Kidney capillary endothelial cell (primary cell): ENCODE measurements at regions not wholly inside any gene's neighbourhood (a gene's known extent, or its start where the extent isn't known, plus 50 kb on each side); places are given as distances from the start of the nearest gene placed in this dataset.
"Not testable (repeated sequence)": the region's sequence is repeated elsewhere in the genome, so short reads cannot be mapped to it uniquely, and the experiment has no call there.

Experiments used
- DNase-seq: peaks from one replicate; pipeline ENCODE4 v3.0.0-alpha.2; 2018; ENCODE audit warnings: low spot score

DNA sequence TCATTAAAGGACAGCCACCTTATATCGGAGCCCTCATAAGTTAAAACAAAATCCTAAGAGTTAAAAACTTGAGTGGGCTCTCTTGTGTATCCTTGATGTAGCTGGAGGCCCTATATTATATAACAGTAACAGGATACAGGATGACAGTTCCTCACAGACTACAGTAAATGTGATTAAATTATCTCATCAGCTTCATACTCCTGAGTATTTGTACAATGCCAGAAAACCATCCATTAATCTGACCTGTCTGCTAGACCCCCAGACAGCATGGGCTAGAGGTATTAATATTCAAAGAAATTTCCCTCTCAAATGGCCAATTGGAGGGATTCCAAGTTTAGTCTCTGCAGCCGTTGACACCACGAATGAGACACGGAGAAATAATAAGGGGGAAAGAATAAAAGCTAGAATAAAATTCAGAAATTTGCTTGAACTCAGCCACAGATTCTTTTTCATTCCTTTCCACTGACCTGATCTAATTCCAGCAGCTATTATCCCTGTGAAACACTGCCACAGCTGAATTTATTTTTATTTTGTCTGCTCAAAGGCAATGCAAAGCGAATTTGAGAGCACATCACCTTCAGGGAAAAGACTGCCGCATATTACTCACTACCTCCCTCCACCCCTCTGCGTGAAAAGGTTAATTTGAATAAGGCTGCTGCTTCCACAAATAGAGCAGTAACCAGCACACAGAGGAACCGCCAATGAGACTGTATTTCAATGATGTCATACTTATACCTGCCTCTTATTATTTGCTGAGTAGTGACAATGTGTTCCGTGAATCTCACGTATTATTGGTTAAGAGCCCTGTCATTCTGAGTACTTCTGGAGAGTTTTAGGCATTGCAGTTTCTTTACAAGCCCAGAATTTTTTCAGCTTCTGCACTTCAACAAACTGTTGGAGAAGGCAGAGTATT is 155.9 kb upstream of the KLF12 start:
- peak; percentile 18 for DNase-seq

DNA sequence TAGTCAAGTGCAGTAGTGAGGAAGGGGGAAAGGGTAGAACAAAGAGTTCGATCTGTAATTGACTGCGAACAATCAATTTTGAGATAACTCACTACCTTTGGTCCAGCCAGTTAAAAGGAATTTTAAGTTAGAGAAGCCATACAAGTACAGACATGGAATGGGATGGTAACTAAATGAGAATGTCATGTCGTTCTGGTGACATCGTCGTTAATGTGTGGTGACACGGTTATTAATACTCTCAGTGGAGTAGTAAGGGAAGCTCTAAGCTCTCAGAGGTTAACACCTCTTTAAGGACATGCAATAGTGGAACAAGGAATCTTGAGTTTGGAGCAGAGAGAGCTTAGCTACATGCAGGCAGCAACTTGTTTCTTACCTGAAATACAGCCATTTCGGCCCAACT is 154.9 kb upstream of the KLF12 start:
- DNase-seq, result no peak

DNA sequence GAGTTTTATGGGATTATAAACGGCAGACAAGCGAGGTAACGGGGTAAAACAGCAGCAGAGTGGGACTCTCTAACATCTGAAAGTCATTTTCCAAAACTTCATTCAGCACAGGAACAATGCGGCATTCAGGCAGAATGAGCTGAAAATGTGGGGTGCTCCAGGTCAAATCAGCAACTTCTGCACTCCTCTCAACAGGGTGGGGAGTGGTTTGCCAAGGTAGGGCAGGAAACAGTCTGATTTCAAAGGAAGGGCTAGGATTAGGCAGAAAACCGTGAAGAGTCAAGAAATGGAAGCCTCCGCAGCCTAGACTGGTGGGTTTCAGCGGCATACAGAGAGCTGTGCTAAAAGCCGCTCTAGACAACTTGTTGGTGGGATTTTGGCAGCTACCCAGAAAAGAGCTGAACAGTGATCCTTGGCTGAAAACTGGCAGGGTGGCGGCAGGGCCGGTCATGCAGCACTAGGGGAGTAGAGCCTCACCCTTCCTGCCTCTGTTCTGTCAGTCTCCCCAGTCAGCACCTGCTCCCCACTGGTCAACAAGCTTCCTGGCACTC is 154.2 kb upstream of the KLF12 start:
- no peak for DNase-seq

DNA sequence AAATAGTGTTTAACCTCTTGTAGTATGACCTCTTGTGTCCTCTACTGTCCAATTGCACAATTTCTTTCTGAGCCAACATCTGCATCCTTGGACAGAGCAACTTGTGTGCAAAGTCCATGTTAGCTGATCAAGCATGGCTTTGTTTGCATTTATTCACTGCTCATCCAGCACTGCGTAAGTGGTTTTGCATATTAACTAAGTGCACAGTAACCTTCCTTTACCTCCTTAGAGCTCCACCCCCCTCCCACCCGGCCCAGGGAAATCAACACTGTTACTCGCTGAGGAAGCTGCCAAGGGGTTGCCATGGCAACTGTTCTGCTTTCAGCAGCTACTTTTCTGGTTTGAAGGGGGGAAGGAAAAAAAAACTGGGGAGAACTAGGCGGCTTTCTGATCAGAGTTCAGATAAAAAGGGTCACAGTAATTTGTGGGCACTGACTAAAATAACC is 153.5 kb upstream of the KLF12 start:
- no peak for DNase-seq

DNA sequence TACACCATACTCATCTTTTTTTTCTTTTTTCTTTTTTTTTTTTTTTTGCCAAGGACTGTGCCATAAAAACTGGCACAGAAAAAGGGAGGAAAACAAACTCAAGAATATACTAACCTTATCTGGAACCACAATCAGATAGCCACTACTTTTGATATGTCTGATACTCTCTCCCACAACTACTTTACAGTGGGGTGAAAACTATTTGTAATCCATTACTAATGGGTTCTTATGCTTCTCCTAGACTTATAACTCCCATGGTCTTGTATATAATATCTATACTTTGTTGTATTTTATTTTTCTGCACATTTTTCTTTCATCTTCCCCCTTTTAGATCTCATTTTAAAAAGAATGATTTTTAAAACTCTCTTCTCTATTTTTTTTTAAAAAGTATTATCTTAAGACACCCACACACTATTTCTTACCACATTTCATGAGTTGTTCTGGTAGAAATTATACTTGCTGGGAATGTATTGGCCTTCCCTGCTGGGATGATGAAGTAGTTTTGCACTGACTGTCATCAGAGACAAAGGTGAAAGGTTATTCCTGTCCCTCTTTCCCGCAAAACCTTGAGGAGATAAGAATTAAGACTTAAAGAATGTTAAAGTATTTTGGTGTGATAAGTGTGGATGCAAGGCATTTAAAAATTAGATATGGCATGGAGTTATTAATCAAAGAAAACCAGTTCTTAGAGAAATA is 146.7 kb upstream of the KLF12 start:
- DNase-seq, result no peak

DNA sequence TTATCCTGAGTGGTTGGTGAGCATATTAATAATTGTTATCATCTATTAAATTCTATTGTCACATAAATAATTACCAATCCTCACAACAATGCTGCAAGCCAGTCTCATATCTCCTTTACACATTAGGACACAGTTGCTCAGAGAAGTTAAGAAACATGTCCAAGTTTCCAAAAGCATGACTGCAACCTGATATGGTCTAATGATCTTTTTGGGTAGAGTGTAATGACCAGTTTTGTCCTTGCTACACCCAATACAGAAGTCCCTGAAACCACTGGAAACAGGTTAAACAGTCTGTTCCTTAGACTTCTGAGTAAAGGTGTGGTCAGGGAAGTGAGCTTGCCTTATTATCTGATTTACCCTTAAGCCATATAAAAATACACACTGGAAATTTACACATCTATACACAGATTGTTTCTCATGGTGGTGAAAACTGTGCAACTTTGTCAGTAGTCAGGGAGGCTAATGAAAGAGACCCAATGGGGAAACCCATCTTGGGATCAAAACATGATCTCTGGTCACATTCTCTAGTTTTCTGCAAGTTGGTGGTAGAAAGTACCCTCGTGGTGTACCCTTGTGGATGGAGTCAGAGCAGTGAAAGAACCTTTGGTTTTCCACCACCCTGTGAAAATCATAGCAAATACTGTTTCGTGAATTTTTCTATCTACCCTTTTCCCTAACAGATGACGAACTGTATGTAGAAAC is 146.0 kb upstream of the KLF12 start:
- DNase-seq, result no peak

DNA sequence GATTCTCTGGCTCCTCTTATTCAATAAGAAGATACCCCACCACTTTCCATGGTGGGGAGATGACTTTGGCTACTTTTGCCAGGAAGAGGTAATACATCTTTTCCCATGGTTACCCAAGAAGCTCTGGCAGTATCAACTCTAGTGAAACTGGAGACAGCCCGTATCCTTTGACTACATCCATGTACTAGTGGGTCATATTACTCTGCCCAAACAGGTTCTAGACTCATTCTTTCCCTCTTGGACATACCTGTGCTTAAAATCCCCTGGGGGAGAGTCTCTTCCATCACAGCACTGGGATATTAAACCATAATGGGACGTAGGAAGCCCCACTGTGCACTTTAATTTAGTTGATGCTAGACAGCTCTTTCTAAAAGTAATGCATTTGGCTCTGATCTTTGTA is 144.7 kb upstream of the KLF12 start:
- DNase-seq, result no peak

DNA sequence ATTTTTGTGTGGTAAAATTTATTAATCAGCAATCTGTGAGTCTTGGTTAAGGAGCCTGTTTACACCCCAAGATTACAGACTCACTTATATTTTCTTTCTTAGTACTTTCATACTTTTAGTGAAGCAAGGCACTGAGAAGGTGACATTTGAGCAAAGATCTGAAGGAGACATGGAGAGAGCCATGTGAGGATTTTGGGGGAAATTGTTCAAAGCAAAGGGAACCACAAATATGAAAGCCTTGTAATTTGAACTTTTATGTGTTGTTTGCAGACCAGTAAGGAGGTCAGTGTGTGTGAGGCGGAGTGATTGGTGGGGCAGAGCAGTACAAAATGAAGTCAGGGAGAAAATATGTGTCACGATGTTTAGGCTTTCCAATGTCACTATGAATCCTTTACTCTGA is 140.7 kb upstream of the KLF12 start:
- no peak for DNase-seq

DNA sequence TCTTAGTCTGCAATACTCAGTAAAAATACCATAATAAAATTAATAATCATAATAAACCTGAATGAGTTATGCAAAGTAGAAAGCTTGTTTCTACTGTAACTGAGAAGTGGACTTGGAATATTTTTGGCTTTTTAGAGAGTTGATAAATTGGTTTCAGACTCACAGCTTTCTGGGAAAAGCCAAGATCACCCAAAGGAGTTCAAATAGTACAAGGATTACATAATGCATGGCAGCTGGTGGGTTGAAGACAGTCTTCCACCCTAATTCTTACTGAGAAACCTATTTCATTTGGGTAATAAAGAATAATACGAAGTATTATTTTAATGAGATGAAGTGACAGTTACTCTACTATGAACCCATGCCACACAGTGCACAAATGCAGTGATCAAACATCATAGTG is 139.4 kb upstream of the KLF12 start:
- no peak for DNase-seq

DNA sequence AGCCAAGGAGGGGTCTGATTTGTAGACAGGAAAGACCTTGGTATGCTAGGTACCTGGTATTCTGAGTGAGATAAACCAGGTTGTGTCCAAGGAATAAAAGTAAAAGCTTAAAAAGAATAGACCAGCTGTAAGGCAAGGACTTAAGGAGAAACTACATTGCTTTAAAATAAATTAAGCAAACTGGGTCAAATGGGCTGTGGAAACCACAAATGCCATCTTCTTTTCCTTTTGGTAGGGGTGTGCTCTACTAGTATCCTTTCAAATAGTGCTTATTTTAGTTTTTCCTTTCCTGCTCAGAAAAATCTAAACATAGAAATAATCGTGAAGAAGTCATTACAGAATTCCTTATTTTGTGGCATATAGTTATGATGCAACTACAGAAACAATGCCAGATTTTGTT is 138.6 kb upstream of the KLF12 start:
- no peak for DNase-seq

DNA sequence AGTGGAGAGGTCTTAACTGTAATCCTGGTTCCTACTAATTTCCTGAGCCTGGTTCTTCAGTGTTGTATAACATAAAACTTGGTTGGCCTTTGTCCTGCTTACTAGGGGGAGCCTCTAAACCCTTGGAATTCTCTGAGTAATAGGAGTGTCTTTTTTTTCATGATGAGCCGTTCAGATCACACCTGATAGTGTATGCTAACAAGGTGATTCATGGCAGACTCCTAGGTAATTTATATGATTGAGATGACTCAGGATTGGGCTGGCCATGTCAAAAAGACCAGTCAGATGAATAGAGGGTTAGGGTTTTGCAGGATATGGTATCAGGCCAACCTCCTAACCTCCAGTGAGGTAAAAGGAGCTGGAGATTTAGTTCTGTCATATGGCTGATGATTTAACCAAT is 135.8 kb upstream of the KLF12 start:
- no peak for DNase-seq

DNA sequence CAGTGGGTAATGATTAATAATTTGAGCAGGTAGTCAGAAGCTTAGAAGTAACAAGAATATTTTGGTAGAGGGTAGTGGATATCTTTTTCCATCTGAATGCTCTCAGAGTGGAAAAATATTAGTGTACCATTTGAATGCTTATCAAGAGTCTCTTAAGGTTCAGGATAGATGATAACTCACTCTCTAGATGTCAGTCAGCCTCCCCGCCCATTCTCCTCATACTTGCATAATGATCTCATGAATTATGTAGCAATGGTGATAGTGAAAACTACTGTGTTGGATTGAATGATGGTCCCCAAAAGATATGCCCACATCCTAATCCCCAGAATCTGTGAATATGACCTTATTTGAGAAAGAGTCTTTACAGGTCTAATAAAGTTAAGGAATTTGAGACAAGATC is 132.7 kb upstream of the KLF12 start:
- DNase-seq, result no peak

DNA sequence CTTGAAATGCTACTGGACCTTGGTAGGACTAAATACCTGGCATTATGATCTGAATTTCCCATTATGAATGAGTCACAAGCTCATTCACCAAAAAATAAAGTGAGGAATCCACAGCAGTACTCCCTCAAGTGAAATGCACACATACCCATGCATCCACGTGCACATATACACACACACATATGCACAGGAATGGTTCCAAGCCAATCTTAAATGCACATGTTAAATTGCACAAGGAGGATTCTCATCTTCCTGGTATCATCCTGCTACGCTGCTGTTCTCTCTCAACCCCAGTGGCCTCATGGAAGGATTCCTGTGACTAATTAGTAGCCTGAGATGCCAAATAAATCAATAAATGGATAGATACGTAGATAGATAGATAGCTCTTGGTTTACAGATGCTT is 132.1 kb upstream of the KLF12 start:
- DNase-seq, result no peak

DNA sequence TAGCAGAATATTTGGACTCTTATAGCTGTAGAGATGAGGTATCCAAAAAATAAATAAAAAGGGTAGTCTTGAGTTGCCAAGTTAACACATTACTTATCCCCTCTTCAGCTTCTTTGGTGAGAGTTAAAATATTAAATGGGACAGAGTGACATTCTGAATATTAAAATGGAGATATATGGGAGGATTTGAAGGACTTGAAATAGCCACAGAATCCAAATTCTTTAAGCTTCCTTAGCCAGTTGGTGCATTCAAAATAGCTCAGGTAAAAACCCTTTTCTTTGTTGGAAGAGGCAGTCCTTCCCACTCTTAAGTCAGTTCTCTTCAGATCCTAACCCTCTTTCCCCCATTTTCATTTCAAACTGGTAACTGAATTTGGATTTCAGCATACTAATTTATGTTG is 130.1 kb upstream of the KLF12 start:
- DNase-seq, result no peak

DNA sequence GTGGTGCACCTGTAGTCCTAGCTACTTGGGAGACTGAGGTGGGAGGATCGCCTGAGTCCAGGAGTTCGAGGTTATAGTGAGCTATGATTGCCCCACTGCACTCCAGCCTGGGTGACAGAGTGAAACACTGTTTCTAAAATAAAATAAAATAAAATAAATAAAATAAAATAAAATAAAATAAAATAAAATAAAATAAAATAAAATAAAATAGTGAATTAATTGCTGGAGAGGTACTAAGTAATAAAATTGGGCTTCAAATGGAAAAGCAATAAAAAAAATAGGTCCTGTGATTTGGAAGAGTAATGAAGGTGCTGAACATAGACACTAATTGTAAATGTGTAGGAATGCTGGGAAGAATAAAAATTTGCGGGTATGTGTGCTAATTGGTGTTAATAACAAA is 126.2 kb upstream of the KLF12 start:
- DNase-seq, result not testable (repeated sequence)

DNA sequence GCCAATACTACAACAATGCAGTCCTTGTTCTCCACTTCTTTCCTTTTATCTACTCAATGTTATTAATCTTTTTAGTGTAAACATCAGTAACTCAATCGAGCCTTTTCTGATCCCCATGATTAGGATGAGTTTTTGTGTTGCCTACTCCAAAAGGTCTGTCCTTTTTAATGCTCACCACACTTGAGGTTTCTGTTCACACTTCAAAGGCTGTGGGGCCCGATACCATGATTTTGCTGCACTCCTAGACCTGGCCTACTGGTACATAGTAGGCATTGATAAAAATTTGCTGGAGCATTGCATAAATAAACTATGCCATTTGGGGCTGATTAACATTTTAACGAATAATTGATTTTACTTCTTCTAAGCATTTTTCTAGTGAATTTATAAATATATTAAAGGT is 125.4 kb upstream of the KLF12 start:
- DNase-seq, result no peak

DNA sequence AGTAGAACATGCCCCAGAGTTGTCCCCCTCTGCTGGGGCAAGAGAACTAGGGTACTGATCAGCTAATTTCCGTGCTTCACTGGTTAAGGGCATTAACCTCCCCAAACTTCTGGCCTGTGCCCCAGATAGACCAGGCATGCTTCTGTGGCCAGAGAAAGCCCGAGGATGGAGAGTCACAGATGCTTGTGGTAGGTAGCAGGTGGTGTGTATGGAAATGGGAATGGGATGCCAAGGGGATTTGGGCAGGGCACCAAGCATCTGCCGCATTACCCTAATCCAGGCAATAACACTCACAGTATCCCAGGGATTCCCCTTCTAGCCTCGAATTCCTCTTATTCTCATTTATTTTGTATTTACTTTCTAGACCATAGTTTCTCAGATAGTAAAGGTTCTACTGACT is 124.8 kb upstream of the KLF12 start:
- no peak for DNase-seq

DNA sequence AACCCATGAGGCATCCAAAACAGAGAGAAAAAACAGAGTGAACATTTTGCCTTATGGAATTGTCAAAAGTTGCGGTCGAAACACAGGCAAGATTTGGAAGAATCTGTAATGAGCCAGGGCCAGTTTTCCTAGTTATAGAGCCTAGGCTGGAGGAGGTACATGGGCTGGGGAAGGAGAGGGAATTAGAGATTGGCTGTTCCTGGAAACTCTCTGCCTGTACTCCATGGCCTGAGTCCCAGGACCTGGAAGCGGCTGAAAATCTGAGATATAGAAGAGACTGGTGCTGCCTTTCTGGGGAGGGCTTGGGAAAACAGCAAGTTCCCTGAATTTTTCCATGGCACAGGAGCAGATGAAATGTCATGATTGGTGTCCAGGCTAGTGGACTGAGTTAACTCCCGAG is 122.8 kb upstream of the KLF12 start:
- no peak for DNase-seq

DNA sequence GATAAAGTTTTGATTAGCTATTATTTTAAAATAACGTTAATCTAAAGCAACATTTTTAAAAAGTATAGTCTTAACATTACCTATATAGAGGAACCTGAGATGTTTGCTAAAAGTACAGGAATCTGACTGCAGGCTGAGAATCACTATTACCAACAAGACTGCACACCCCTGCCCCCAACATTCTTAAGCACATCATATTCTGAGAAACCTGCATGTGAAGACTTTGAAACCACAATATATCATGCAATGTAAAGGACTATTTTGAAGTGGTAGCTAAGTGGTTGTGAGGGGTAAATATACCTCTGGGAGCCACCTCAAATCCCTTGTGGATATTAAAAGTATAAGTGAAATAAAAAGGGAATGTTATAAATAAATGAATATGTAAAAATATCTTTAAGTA is 119.0 kb upstream of the KLF12 start:
- no peak for DNase-seq

DNA sequence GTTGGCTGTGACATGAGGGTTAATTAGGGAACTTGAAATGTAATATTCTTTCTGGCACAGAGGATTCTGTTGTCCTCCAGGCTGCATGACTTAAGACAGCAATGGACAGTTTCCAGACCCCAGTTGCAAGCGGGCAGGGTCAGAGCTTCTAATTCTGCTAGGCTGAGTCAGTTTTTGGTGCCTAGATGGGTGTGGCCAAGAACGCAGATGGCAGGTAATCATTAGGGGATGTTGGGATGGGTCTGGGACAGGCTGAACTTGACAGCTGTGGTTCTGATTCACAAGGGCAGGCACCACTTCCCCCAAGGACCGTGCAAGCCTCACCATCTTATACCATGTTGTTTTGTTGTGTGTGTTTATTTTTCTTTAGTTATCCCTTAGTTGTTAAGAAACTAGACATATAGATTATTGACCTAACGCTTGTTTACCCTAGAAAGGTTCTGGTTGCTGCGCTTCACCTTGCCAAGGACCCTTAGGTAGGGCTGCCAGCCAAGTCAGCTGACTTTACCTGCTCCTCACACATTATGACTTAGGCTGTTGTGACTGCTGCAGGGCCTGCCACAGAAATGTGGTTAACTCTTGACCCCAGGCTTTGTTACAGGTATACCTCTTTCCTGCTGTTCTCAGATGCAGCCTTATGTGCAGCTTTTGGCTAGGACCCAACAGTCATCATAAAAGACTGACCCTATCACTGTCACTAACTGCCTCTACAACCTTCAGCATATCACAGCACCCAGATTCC is 117.7 kb upstream of the KLF12 start:
- DNase-seq, result no peak

DNA sequence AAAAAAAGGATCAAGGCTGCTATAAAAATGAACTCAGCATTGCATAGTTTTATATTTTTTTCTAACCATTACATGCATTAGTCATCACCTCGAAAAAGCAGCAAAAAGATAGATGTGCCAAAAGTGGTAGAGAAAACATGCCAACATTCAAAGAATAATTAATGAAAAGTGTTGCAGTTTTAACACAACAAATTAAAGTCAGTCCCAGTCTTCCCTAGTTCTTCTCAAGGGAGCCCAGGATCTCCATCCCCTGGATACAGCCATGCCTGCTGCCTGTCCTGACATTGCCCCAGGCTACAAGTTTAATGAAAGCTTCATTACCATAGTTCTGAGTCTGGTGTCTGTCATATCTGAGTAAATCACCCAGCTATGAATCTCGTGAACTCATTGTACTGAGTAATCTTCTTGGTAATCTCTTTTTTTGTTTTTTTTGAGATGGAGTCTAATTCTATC is 116.6 kb upstream of the KLF12 start:
- DNase-seq, result no peak

DNA sequence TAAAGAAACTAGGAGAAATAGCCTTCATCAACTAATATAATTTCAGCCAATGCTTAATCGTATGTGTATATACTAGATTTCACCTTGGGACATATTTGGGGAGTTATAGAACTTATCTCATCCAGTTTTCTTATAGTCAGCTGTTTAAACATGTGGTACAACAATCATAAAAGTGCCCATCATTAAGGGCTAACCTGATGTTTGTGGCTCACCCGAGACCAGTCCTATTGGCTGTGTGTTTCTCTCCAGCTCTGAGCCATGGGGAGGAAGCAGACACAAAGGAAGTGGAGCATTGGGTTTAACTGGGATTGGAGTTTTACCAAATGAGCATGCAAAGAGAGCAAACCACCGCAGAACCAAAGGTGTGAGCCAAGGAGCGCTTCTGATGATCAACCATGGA is 114.3 kb upstream of the KLF12 start:
- DNase-seq, result no peak
